Neural cell (in vitro differentiated cells): ENCODE measurements at regions not wholly inside any gene's neighbourhood (a gene's known extent, or its start where the extent isn't known, plus 50 kb on each side); places are given as distances from the start of the nearest gene placed in this dataset.
"Not testable (repeated sequence)": the region's sequence is repeated elsewhere in the genome, so short reads cannot be mapped to it uniquely, and the experiment has no call there.

ENCODE experiments used
- H2AFZ ChIP-seq: fragments of 200-600, 300-800 bp; sonication (generic), shearing (Covaris generic); 2 replicates; pipeline ENCODE4 v1.6.0; 2014; ENCODE audit warnings: low read depth, mild to moderate bottlenecking, antibody characterized with exemption, low read length, moderate library complexity
- H3F3A ChIP-seq: fragments of 200-600 bp; shearing (Covaris generic); 2 replicates; pipeline ENCODE4 v1.6.1; 2016; ENCODE audit warnings: mild to moderate bottlenecking, moderate library complexity, mixed read lengths, antibody characterized with exemption, low read length; ENCODE audit not compliant: insufficient read depth, poor library complexity, severe bottlenecking
- H3K27ac ChIP-seq: fragments of 200-600, 300-800 bp; sonication (generic), shearing (Covaris generic); 2 replicates; pipeline ENCODE4 v1.5.1; 2014; ENCODE audit warnings: mild to moderate bottlenecking, low read length, moderate library complexity
- H3K27me3 ChIP-seq: fragments of 300-800, 200-600 bp; sonication (generic), shearing (Covaris generic); 2 replicates; pipeline ENCODE4 v1.6.0; 2014; ENCODE audit warnings: mild to moderate bottlenecking, low read depth, low read length, moderate library complexity; ENCODE audit not compliant: insufficient read depth
- H3K36me3 ChIP-seq: fragments of 300-800, 200-600 bp; sonication (generic), shearing (Covaris generic); 2 replicates; pipeline ENCODE4 v1.5.1; 2014; ENCODE audit warnings: mild to moderate bottlenecking, antibody characterized with exemption, low read length, moderate library complexity; ENCODE audit not compliant: insufficient read depth
- H3K4me2 ChIP-seq: fragments of 300-800, 200-600 bp; sonication (generic), shearing (Covaris generic); 2 replicates; pipeline ENCODE4 v1.6.0; 2014; ENCODE audit warnings: mild to moderate bottlenecking, low read length
- H3K4me3 ChIP-seq: fragments of 300-800, 200-600 bp; sonication (generic), shearing (Covaris generic); 2 replicates; pipeline ENCODE4 v1.5.1; 2014; ENCODE audit warnings: mild to moderate bottlenecking, low read length, moderate library complexity
- H3K79me2 ChIP-seq: fragments of 200-600 bp; shearing (Covaris generic); replicated peaks from 2 replicates; pipeline ENCODE4 v1.6.0; 2014; ENCODE audit warnings: mild to moderate bottlenecking, low read length, moderate library complexity; ENCODE audit not compliant: insufficient read depth
- H3K9ac ChIP-seq: fragments of 300-800, 200-600 bp; sonication (generic), shearing (Covaris generic); 2 replicates; pipeline ENCODE4 v1.6.1; 2016; ENCODE audit warnings: mild to moderate bottlenecking, low read length, mixed read lengths
- H3K9me2 ChIP-seq: fragments of 200-600 bp; shearing (Covaris generic); 2 replicates; pipeline ENCODE4 v1.6.1; 2016; ENCODE audit warnings: mild to moderate bottlenecking, low read length, mixed read lengths; ENCODE audit not compliant: insufficient read depth
- H3K9me3 ChIP-seq: fragments of 200-600, 300-800 bp; sonication (generic), shearing (Covaris generic); 2 replicates; pipeline ENCODE4 v1.6.1; 2016; ENCODE audit warnings: mild to moderate bottlenecking, mixed run types, low read length, moderate library complexity, mixed read lengths
- H4K20me1 ChIP-seq: fragments of 200-600 bp; shearing (Covaris generic); 2 replicates; pipeline ENCODE4 v1.6.1; 2016; ENCODE audit warnings: mild to moderate bottlenecking, mixed run types; ENCODE audit not compliant: insufficient read depth
- EP300 ChIP-seq: fragments of 450-650 bp; conservative IDR thresholded peaks from 2 replicates; pipeline ENCODE4 v1.6.1; 2014; ENCODE audit warnings: antibody characterized with exemption, mild to moderate bottlenecking, moderate library complexity; ENCODE audit not compliant: poor library complexity, severe bottlenecking
- EZH2 ChIP-seq: fragments of 200-600, 300-800 bp; shearing (Covaris generic), sonication (generic); IDR thresholded peaks from 2 replicates; pipeline ENCODE4 v1.6.1; 2014; ENCODE audit warnings: antibody characterized with exemption, low read length, borderline replicate concordance, mild to moderate bottlenecking; ENCODE audit not compliant: insufficient read depth, poor library complexity, severe bottlenecking
- MXI1 ChIP-seq: fragments of 450-650 bp; conservative IDR thresholded peaks from 2 replicates; pipeline ENCODE4 v1.6.1; 2014; ENCODE audit warnings: antibody characterized with exemption, mild to moderate bottlenecking; ENCODE audit not compliant: poor library complexity, severe bottlenecking
- POLR2AphosphoS5 ChIP-seq: IDR thresholded peaks from 2 replicates; pipeline ENCODE4 v1.6.1; 2012
- RAD21 ChIP-seq: fragments of 450-650 bp; conservative IDR thresholded peaks from 2 replicates; pipeline ENCODE4 v1.6.1; 2014; ENCODE audit warnings: antibody characterized with exemption, mild to moderate bottlenecking, moderate library complexity
- SMC3 ChIP-seq: fragments of 450-650 bp; conservative IDR thresholded peaks from 2 replicates; pipeline ENCODE4 v1.6.1; 2014; ENCODE audit warnings: antibody characterized with exemption, mild to moderate bottlenecking, moderate library complexity; ENCODE audit not compliant: poor library complexity
- TAF1 ChIP-seq: IDR thresholded peaks from 2 replicates; pipeline ENCODE4 v1.6.1; 2012; ENCODE audit warnings: low read depth
- TF ChIP-seq, protein P1 (sequence below): fragments of 450-650 bp; IDR thresholded peaks from 2 replicates; pipeline ENCODE4 v1.5.1; 2014; ENCODE audit warnings: antibody characterized with exemption, mild to moderate bottlenecking, moderate library complexity; ENCODE audit not compliant: poor library complexity, severe bottlenecking
- TF ChIP-seq, protein P2 (sequence below): IDR thresholded peaks from 2 replicates; pipeline ENCODE4 v1.6.1; 2012; ENCODE audit warnings: borderline replicate concordance

DNA sequence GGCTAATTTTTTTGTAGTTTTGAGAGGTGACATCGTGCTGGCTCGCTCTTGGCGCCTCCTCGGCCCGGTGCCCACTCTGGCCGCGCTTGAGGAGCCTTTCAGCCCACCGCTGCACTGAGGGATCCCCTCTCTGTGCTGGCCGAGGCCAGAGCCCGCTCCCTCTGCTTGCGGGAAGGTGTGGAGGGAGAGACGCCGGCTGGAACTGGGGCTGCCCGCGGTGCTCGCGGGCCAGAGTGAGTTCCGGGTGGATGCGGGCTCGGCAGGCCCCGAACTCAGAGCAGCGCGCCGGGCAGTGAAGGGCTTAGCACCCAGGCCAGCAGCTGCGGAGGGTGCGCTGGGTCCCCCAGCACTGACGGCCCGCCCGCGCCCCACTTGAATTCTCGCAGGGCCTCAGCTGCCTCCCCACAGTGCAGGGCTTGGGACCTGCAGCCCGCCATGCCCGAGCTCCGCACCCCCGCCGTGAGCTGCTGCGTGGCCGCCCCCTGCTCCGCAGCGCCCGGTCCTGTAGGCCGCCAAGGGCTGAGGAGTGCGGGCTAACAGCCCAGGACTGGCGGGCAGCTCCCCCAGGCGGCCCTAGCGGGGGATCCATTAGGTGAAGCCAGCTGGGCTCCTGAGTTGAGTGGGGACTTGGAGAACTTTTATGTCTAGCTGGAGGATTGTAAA lies 113.2 kb upstream of the ZSWIM2 start:
- no peaks in the 10 kb centered on the region for H3F3A ChIP-seq
- H3K9me3 ChIP-seq, result no peaks in the 10 kb centered on the region
- H3K79me2 ChIP-seq, result no peaks in the 10 kb centered on the region
- H2AFZ ChIP-seq, result no peak overlapping the region
- H3K27ac ChIP-seq, result no peak overlapping the region
- H3K36me3 ChIP-seq, result no peaks in the 10 kb centered on the region
- H3K9ac ChIP-seq, result no peak overlapping the region
- no peaks in the 10 kb centered on the region for H3K9me2 ChIP-seq
- H4K20me1 ChIP-seq, result no peaks in the 10 kb centered on the region
- no peak overlapping the region for H3K4me2 ChIP-seq
- no peak overlapping the region for H3K4me3 ChIP-seq
- no peaks in the 10 kb centered on the region for H3K27me3 ChIP-seq
- TF ChIP-seq MXI1, result no peak
- TF ChIP-seq TAF1, result no peak
- no peak for TF ChIP-seq POLR2AphosphoS5
- TF ChIP-seq, protein P1, sequence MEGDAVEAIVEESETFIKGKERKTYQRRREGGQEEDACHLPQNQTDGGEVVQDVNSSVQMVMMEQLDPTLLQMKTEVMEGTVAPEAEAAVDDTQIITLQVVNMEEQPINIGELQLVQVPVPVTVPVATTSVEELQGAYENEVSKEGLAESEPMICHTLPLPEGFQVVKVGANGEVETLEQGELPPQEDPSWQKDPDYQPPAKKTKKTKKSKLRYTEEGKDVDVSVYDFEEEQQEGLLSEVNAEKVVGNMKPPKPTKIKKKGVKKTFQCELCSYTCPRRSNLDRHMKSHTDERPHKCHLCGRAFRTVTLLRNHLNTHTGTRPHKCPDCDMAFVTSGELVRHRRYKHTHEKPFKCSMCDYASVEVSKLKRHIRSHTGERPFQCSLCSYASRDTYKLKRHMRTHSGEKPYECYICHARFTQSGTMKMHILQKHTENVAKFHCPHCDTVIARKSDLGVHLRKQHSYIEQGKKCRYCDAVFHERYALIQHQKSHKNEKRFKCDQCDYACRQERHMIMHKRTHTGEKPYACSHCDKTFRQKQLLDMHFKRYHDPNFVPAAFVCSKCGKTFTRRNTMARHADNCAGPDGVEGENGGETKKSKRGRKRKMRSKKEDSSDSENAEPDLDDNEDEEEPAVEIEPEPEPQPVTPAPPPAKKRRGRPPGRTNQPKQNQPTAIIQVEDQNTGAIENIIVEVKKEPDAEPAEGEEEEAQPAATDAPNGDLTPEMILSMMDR, result no peak
- no peak for TF ChIP-seq EZH2

DNA sequence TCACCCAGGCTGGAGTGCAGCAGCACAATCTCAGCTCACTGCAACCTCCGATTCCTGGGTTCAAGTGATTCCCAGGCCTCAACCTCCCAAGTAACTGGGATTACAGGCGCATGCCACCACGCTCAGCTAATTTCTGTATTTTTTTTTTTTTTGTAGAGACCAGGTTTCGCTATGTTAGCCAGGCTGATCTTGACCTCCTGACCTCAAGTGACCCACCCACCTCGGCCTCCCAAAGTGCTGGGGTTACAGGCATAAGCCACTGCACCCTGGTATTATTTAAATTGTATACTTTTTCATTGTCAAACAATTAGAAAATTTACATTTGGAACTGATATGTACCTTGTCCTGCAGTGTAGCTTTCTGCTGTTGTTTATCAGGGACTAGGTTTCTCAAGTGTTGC lies 111.3 kb upstream of the ZSWIM2 start:
- H3K4me3 ChIP-seq, H2AFZ ChIP-seq, H3K9me2 ChIP-seq, H4K20me1 ChIP-seq, H3K27ac ChIP-seq, H3K4me2 ChIP-seq, H3K9me3 ChIP-seq, H3K27me3 ChIP-seq, H3K36me3 ChIP-seq, H3K9ac ChIP-seq, H3K79me2 ChIP-seq, H3F3A ChIP-seq: not testable (repeated sequence)

DNA sequence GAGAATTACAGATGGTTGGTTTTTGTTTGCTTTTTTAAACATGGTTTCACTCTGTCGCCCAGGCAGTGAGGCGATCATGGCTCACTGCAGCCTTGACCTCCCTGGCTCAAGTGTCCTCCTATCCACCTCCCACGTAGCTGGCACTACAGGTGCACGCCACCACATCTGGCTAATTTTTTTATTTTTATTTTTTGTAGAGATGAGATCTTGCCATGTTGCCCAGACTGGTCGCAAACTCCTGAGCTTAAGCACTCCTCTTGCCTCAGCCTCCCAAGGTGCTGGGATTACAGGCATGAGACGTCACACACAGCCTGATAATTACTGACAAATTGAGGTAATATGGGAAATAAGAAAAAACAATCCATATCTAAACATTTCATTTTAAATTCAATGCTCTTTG lies 110.5 kb upstream of the ZSWIM2 start:
- H3K9ac ChIP-seq, result no peak overlapping the region
- no peak overlapping the region for H2AFZ ChIP-seq
- H3K9me3 ChIP-seq, result no peaks in the 10 kb centered on the region
- no peak overlapping the region for H3K4me3 ChIP-seq
- H3K4me2 ChIP-seq, result no peak overlapping the region
- H3K79me2 ChIP-seq, result no peaks in the 10 kb centered on the region
- H3K36me3 ChIP-seq, result no peaks in the 10 kb centered on the region
- no peaks in the 10 kb centered on the region for H3K27me3 ChIP-seq
- H3F3A ChIP-seq, result no peaks in the 10 kb centered on the region
- TF ChIP-seq EZH2, result no peak
- TF ChIP-seq, protein P1, result no peak
- TF ChIP-seq MXI1, result no peak
- TF ChIP-seq, protein P2, sequence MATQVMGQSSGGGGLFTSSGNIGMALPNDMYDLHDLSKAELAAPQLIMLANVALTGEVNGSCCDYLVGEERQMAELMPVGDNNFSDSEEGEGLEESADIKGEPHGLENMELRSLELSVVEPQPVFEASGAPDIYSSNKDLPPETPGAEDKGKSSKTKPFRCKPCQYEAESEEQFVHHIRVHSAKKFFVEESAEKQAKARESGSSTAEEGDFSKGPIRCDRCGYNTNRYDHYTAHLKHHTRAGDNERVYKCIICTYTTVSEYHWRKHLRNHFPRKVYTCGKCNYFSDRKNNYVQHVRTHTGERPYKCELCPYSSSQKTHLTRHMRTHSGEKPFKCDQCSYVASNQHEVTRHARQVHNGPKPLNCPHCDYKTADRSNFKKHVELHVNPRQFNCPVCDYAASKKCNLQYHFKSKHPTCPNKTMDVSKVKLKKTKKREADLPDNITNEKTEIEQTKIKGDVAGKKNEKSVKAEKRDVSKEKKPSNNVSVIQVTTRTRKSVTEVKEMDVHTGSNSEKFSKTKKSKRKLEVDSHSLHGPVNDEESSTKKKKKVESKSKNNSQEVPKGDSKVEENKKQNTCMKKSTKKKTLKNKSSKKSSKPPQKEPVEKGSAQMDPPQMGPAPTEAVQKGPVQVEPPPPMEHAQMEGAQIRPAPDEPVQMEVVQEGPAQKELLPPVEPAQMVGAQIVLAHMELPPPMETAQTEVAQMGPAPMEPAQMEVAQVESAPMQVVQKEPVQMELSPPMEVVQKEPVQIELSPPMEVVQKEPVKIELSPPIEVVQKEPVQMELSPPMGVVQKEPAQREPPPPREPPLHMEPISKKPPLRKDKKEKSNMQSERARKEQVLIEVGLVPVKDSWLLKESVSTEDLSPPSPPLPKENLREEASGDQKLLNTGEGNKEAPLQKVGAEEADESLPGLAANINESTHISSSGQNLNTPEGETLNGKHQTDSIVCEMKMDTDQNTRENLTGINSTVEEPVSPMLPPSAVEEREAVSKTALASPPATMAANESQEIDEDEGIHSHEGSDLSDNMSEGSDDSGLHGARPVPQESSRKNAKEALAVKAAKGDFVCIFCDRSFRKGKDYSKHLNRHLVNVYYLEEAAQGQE, result no peak
- TF ChIP-seq RAD21, result no peak
- no peak for TF ChIP-seq TAF1
- TF ChIP-seq SMC3, result no peak
- no peak for TF ChIP-seq POLR2AphosphoS5
- no peak for TF ChIP-seq EP300
- H3K9me2 ChIP-seq, result no peaks in the 10 kb centered on the region
- H4K20me1 ChIP-seq, result no peaks in the 10 kb centered on the region
- H3K27ac ChIP-seq, result no peak overlapping the region
